ENCODE measurements at regions not wholly inside any gene's neighbourhood (a gene's known extent, or its start where the extent isn't known, plus 50 kb on each side); places are given as distances from the start of the nearest gene placed in this dataset.

DNA sequence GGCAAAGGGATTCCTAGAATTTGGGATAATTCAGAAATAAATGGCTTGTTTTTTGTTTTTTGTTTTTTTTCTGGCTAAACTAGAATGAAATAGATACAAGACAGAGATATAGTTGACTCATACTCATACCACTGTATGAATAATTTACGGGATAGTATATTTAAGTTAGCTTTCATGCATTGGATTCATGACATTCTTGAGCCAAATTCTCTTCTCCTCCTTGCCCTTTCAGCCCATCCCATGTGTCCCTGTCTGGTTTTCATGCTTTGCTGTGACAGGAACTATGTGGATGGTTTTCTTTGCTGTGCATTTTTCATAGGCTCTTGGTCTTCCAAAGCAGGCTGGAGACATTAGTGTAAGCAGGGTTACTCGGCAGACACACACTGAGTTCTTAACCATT, 66.6 kb upstream of the UMPS start:
- TF ChIP-seq, protein P1, sequence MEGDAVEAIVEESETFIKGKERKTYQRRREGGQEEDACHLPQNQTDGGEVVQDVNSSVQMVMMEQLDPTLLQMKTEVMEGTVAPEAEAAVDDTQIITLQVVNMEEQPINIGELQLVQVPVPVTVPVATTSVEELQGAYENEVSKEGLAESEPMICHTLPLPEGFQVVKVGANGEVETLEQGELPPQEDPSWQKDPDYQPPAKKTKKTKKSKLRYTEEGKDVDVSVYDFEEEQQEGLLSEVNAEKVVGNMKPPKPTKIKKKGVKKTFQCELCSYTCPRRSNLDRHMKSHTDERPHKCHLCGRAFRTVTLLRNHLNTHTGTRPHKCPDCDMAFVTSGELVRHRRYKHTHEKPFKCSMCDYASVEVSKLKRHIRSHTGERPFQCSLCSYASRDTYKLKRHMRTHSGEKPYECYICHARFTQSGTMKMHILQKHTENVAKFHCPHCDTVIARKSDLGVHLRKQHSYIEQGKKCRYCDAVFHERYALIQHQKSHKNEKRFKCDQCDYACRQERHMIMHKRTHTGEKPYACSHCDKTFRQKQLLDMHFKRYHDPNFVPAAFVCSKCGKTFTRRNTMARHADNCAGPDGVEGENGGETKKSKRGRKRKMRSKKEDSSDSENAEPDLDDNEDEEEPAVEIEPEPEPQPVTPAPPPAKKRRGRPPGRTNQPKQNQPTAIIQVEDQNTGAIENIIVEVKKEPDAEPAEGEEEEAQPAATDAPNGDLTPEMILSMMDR (IDR thresholded peaks at IDR 0.05; ENCODE audit: extremely low read depth in 1 of 2, insufficient read depth in 1 of 2, low read depth in 1 of 2, low read length in 2 of 2) = no peak
- TF ChIP-seq POLR2AphosphoS5 (IDR thresholded peaks at IDR 0.05; ENCODE audit: insufficient read depth, low read depth, low read length) (no peak), POLR2A (IDR thresholded peaks at IDR 0.05; ENCODE audit: low read depth, low read length) (no peak), EZH2 (IDR thresholded peaks at IDR 0.05; ENCODE audit: borderline replicate concordance, low read depth, low read length, severe bottlenecking) (no peak), GATA2 (IDR thresholded peaks at IDR 0.05; ENCODE audit: insufficient read depth, insufficient read length, low read depth, low read length) (no peak), JUN (IDR thresholded peaks at IDR 0.05; ENCODE audit: borderline replicate concordance, insufficient read depth, insufficient read length, low read depth) (no peak), MYC (IDR thresholded peaks at IDR 0.05; ENCODE audit: low read depth, low read length) (no peak), FOS (IDR thresholded peaks at IDR 0.05; ENCODE audit: borderline replicate concordance, insufficient read depth, low read length) (no peak)
- TF ChIP-seq, protein P2, sequence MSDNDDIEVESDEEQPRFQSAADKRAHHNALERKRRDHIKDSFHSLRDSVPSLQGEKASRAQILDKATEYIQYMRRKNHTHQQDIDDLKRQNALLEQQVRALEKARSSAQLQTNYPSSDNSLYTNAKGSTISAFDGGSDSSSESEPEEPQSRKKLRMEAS (IDR thresholded peaks at IDR 0.05; ENCODE audit: insufficient read depth, insufficient read length) = no peak
